Left kidney (tissue), 1 donor: ENCODE measurements at regions not wholly inside any gene's neighbourhood (a gene's known extent, or its start where the extent isn't known, plus 50 kb on each side); places are given as distances from the start of the nearest gene placed in this dataset.

ENCODE experiments used
- DNase-seq: peaks from one replicate; pipeline ENCODE4 v3.0.0-alpha.2; 2013

DNA sequence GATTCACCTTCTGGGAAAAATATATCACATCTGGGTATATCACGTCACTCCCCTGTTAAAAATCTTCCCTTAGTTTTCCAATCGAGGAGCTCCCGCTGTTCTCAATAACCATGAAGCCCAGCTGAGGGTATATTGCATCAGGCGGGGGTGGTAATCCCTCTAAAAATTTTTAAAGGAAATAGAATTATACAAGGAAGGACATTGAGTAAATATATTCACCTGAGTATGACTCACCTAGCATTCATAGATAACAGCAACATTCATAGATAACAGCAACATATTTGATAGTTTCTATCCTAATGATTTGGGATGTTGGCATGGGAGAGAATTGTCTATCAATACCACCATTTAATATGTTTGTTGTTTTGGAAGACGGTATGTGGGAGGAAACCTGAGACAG, 473.6 kb downstream of the RMST start:
- no peak for DNase-seq

DNA sequence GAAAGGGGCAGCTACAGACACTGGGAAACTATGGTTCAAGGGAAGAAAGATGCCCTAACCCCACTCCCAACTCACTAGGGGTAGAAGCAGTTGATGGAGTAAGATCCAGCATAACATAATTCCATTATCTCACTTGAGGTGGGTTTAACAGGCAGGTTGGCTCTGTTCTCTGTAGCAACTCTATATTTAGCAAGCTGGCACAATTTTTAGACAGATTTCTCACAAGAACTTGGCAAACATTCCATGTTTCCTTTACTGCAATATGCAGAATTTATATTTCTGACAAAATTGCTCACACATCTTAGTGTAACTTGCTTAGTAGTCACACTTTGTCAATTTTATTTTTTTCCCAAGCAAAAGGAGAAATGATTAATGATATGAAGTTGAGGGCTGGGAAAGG, 475.4 kb downstream of the RMST start:
- no peak for DNase-seq

DNA sequence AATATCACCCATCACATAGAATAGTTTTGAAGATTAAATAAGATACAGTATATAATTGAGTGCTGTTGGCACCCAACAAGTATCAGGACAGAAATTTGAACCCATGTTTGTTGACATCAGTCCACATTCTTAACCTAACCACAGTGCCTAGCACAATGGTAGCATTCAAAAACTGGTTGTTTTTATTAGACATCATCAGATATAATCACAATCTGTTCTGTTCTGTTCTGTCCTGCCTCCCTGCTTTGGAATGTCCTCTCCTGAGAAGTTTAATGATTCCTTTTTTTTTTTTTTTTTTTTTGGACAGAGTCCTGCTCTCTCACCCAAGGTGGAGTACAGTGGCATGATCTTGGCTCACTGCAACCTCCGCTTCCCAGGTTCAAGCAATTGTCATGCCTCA, 476.6 kb downstream of the RMST start:
- DNase-seq = no peak

DNA sequence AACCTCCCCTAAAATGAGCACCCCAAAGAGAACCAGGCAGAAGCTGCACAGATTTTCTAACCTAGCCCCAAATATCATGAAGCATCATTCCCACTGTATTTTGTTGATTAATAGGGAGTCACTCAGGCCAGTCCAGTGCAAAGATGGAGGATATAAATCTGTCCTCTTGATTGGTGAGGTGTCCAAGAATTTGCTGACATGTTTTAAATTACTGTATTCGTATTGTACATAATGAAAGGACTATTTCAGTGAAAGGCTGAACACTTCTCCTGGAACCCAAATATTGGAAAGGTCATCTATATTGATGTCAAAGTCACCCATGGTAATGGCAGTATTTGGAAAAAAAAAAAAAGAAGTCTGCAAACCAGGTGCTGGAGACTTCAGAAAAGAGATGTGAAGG, 477.5 kb downstream of the RMST start:
- DNase-seq = no peak

DNA sequence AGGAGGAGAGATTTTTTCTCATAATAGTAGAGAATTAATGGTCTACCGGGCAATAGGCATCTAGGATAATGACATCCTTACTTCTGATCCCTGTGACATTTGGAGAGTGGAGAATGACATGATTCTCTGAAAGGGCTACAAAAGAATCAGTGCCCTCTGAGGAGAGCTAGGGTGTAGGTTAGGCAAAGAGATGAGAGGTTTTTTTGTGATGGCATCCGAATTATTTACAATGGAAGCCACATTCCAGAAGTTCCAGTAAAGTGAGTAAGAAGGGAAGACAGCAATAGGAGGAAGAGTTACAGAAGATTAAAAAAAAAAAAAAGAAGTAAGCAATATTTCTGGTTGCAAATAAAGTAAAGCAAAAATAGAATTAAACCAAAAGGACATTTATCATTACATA, 478.0 kb downstream of the RMST start:
- DNase-seq = no peak

DNA sequence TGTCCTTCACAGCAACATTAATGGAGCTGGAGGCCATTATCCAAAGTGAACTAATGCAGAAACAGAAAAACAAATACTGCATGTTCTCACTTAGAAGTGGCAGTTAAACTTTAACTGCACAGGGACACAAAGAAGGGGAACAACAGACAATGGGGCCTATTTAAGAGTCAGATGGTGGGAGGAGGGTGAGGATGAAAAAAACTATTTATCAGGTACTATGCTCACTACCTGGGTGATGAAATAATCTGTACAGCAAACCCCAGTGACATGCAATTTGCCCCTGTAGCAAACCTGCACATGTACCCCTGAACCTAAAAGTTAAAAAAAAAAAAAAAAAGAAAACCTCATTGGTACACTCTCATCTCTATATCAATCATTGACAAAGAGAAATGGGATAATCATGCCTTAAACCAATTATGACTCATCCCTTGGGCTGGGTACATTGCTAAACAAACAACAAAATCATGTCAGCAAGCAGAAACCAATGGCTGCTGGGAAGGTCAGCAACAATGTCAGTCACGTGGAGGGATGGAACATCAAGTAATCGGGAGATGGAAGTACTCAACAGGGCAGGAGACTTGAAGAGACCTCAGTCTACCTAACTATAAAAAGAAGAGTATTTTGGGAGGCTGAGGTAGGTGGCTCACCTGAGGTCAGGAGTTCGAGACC, 479.2 kb downstream of the RMST start:
- DNase-seq = no peak

DNA sequence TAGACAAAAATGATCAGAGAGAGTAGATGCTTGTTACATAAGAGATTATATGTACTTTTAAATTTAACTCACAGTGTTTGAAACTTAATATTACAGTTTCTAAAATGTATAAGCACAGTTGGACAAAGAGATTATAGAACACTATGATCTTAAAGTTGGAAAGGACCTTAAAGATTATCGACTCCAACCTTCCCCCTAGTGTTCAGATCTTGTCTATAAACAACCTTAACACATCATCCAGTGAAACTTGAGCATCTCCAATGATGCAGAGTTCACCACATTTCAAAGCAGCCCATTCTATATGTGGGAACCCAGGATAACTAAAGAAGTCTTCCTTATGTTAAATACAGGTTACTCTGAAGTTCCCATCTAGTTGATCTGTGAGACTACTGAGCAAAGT, 480.8 kb downstream of the RMST start:
- no peak for DNase-seq

DNA sequence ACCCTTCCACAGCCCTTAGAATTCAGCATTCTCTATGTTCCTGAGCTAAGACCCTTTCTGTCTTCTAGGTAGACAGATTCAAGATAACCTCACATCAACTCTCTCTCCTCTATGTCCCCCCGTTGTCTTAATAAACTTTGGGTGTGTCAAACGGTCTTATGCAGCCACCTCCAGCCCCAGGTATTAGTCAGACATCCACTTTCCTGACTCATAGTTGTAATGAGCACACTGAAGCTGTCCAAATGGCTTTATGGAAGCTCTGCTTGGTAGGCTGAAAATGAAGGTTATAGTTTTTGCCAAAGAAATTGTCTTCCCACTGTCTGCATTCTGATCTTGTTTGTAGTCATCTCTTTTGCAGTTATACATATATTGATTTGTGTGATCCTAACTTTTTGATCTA, 482.0 kb downstream of the RMST start:
- no peak for DNase-seq

DNA sequence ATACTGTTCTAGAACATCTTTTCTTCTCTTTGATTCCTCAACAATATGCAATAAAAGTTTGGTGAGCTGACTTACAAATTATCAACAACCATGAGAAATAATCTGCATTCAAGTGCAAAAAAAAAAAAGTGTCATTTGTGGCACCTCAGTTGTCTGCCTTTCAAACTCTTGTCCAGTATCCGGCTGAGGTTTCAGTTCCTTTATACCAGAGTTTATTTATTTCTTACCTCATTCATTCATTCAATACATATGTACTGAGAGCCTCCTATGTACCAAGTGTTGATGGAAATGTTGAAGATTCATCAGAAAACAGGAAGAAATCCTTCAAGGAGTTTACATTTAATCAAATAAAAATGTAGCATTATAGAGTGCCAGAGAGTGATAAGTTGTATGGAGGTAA, 484.1 kb downstream of the RMST start:
- no peak for DNase-seq

DNA sequence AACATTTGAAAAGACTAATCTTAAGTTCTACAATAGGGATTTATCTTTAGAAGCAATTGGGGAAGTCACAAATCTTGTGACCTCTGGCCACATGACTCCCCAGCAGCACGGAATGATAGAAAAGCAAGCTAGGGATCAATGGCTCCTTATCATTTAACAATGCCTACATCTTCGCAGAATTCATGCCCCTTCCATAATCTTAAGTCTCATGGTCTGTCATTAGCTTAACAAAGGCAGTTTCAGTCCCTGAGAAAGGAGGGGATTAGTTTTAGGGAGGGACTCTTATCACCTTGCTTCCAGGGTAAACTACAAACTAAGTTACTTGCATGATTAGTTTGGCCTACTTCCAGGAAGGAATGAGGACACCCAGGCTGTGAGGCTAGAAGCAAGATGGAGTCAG, 486.0 kb downstream of the RMST start:
- DNase-seq = no peak

DNA sequence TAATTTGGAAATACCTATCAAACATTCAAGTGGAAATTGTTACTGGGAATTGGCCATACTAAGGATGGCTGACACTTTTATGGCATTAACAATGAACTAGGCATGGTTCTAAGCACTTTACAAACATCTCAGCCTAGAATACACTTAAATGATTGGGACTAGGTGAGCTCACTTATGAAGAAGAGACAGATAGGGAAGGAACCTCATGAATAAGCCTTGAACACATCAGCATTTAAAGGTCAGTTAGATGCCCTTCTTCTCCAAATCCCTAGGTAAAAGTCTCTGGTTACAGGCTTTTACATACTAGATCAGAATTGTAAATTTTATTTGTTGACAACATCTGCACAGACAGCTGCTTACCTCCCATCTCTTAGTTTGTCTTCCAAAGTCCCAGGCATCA, 488.6 kb downstream of the RMST start:
- DNase-seq = no peak

DNA sequence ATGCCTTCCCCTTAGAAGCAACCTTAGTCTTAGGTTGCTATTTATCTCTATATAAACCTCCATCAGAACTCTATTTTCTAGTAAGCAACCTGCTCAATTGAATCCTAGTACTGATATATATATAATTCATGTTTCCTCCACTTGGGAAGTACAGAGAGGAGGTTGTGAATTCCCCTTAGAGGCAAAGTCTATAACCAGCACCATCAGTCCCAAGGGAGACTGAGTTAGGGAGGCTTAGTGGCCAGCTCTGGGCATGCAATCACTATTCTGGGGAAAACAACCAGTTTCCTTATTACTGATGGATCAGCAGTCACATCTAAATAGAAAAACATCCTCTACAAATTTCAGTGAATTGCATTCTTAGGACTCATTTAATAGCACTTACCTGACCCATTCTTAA, 489.1 kb downstream of the RMST start:
- no peak for DNase-seq

DNA sequence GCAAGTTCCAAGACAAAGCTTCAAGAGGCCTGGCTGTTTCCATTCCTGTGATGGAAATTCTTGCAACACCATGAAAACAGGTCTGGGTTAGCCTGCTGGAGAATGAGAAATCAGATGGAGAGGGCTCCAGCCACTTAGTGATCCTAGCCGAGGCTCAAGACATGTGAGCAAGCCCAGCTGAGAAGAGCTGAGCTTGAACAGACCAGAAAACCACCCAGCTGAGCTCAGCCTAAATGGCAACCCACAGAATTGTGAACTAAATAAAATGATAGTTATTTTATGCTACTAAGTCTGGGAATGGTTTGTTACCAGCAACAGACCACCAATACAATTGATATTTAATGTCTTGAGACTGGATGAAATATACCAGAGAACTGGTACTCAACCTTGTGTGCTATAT, 494.5 kb downstream of the RMST start:
- no peak for DNase-seq

DNA sequence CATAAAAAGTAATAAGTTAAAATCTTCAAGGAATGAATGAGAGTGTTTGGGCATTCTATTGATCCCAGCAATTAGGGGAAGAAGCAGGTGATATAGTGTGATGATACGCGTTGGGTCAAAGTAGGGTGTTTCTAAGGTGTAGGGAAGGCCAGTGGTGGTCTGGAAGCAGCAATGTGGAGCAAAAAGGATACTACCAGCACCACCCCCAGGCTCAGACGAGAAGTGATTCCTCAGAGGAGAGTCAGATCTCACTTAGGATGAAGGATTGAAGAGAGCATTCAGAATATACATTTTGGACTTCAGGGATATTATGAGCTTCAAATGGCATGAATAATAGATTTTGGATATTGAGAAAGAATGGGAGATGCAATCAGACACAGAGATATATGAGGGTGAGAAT, 497.6 kb downstream of the RMST start:
- DNase-seq = no peak

DNA sequence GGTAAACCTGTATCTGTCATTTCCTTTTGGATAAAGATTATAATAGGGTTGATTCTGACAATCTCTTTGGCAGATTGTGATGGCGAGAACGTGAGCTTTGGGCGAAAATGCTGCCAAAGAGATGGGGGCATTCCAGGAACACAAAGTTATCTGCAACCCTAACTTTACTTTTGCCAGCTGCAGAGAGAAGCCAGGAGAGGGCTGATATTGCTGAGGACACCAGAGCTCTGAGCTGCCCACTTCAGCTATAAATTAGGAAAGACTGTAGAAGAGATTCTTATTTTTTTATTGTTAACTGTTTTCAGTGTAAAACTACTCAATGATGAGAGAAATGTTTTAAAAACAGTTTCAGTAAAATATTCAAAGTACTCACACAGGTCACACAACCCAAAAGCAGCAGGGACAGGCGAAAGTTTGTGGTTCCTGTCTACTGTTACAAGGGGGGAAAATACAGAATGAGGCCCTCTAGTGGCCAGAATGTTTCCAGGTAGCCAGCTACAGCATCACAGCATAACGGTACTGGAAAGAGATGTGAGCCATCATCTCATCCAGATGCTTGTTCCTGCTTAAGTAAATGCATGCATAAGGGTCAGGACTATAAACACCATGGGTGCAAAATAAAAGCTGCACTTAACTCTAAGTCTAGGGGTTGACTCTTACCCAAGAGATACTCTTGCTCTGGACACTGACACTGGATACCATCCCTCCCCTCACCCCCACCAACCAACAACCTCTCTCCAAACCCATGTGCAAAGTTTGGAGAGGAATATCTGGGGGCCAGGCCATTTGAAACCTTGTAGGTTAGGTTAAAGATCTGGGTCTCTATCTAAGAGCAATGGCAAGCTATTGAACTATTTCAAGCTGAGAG, 498.4 kb downstream of the RMST start:
- DNase-seq = peak; percentile 19

DNA sequence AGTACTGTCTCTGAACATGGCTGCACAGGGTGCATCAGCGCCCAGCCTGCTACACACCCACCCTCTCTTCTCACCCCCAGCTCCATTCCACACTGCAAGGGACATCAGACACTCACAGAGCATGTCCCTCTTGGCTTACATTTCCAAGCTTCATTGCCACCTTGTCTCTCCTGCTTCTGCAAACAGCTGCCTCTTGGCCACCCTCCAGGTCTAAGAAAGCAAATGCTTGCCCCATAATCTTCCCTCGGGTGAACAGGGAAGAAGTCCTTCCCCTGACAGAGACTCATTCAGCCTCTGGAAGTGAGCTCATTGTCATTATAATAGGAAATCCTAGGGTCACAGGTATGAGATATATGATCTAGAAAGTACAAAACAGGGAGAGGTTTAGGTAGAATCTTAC, 505.2 kb downstream of the RMST start:
- no peak for DNase-seq

DNA sequence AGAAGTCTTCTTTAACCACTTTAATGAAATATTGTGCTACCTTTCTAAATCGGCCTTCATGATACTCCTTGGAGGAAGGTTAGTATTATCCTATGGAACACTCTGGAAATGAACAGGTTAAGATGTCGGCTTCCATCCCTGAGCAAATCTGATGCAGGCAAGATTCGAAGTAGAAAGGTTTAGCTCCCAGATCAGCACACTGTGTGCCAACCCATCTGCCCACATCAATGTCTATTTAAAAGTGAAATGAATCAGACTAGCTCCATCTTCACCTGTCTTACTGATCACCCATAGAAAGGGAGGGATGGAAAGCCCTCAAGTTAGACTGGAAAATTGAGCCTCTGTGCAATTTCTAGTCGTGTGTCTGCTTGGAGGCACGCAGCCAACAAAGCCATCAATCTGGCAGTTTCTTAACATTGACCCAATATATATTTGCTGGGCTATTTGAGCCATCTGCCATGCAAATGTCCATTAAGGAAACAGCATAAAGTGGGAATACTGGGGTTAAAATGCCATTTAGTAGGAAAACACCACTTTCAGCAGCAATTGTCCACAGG, 506.1 kb downstream of the RMST start:
- no peak for DNase-seq

DNA sequence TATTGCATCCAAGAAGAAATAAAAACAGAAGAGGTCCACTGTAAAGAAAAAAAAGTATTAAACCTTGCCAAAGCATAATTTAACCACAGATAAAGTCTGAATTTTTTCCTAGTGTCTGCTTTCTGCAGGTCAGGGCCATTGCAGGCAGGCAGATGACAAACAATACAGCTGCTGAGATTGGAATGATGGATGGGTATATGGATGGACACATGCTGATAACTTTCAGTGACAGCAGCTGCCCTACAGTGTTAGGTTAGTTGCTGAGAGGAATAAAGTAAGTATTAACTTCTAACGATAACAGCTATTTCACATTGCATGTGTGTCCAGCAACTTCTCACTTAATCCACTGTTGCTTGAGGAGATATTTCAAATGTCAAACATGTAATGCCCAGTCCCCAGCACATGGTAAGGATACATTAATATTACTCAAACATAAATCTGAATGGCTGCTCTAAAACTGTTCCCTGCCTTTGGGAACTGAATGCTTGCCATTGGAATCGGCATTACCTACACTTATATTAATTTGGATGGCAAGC, 515.3 kb downstream of the RMST start:
- DNase-seq = no peak

DNA sequence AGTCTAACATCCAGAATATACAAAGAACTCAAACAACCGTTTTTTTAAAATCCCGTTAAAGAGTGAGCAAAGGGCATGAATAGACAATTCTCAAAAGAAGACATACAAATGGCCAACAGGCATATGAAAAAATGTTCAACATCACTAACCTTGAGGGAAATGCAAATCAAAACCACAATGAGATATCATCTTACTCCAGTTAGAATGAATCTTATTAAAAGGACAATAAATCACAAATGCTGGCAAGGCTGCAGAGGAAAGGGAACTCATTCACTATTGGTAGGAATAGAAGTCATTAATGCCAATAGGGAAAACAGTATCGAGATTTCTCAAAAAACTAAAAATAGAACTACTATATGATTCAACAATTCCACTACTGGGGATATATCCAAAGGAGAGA, 520.1 kb downstream of the RMST start:
- no peak for DNase-seq

DNA sequence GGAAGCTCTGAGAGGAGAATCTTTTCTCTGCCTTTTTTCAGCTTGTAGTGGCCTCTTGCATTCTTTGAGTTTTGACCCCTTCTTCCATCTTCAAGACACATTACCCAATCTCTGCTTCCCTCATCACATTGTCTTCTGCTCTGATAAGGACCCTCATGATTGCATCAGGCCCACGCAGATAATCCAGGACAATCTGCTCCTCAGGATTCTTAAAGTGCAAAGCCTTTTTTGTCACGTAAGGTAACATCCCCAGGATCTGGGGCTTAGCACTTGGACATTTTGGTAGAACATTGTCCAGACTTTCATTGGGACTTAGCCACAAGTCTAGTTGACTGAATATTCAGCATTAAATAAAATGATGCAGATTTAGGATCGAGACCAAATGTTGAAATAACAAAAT, 521.2 kb downstream of the RMST start:
- DNase-seq = no peak

DNA sequence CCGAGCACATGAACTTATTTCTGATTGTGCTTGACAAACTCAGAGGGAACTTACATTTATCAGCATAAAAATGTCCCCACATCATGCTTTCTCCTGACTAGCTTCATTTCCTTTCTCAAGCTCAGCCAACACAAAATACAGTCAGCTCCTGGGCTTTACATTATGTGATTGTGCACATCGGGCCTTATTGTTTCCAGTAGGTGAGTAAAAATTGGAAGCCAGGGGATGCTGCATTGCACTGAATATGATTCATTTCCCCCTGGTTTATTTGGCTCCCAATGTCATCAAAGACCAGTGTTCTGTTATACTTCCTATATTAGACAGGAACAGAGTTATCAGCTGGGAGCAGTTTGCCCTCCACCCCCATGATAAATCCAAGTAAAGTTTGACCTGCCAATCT, 521.8 kb downstream of the RMST start:
- no peak for DNase-seq

DNA sequence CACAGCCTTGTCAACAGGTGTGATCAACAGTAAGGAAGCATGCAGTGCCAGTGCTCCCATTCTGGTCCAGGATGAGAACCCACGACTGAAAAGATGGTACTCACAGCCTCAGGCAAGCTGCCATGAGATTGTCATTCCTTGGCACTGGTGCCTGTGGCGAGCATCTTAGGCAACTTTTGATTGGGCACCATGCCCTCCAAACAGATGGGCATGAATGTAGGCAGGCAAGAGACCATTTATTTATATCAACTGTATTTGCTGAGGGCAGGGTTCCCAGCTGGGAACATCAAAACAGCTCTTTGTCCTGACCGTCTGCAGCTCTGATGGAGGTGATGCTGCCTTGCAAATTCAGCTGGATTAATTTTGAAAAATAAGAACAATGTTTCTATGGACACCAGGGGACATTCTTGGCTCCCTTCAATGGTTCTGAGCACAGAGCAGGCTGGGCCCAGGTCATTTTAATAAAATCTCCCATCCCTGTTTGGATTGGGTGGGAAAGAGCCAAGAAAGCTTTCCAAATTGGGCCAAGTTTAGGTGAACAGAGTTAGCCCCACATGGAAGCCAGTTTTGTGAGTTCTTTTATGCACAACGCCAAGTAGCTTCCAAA, 522.5 kb downstream of the RMST start:
- no peak for DNase-seq

DNA sequence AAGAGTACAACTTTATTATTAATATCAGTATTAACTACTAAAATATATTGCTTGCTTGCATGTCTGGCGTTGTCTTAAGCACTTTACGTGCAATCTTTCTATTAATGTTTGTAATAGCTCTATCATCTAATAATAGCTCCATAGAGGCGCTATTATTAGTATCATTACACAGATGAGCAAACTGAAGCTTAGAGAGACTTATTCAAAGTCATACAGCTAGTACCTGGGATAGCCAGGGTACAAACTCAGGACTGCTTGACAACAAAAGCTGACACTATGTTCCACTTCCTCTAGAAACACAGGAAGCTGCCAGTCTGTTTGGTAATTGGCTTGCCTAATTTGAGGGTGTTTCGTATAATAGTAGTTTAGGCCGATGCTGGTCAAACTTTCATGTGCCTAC, 523.2 kb downstream of the RMST start:
- DNase-seq = no peak
